Uterus (tissue), 3 donors: ENCODE measurements at regions not wholly inside any gene's neighbourhood (a gene's known extent, or its start where the extent isn't known, plus 50 kb on each side); places are given as distances from the start of the nearest gene placed in this dataset.

ENCODE experiments used
- DNase-seq, 2 donors: peaks; one replicate each; pipeline ENCODE4 v3.0.0-alpha.2; 2019 to 2020
- H3K27ac ChIP-seq, 2 donors: fragments of 200-600 bp; sonication (generic); 1 replicate in 1 of 2; 2 replicates in 1 of 2; pipeline ENCODE4 v1.5.1; 2016 to 2018
- H3K27me3 ChIP-seq, 2 donors: fragments of 200-600 bp; sonication (generic); one replicate each; pipeline ENCODE4 v1.5.1; 2018 to 2019; ENCODE audit warnings: control low read depth in 1 of 2
- H3K36me3 ChIP-seq, 2 donors: fragments of 200-600 bp; sonication (generic); one replicate each; pipeline ENCODE4 v1.5.1; 2019; ENCODE audit warnings: control low read depth in 1 of 2
- H3K4me1 ChIP-seq, 2 donors: fragments of 200-600 bp; sonication (generic); one replicate each; pipeline ENCODE4 v1.5.1; 2018 to 2019; ENCODE audit warnings: control low read depth in 1 of 2
- H3K4me3 ChIP-seq, 2 donors: fragments of 200-600 bp; sonication (generic); 1 replicate in 1 of 2; 2 replicates in 1 of 2; pipeline ENCODE4 v1.5.1; 2018 to 2019; ENCODE audit warnings: mild to moderate bottlenecking in 1 of 2
- H3K9me3 ChIP-seq, 2 donors: fragments of 200-600 bp; sonication (generic); one replicate each; pipeline ENCODE4 v1.5.1; 2019; ENCODE audit warnings: control low read depth in 1 of 2
- CTCF ChIP-seq, 4 experiments: fragments of 200-600 bp in 2 of 4; fragments of 450-650 bp in 2 of 4; sonication (generic) in 2 of 4; IDR thresholded peaks; one replicate each; pipeline ENCODE4 v1.5.1; 2016 to 2019; ENCODE audit warnings: antibody characterized with exemption in 4 of 4, mild to moderate bottlenecking in 2 of 4, moderate library complexity in 1 of 4
- POLR2A ChIP-seq, 2 donors: fragments of 450-650 bp; IDR thresholded peaks; one replicate each; pipeline ENCODE4 v1.6.1; 2016; ENCODE audit warnings: antibody characterized with exemption in 2 of 2, mild to moderate bottlenecking in 1 of 2, moderate library complexity in 1 of 2
- intact Hi-C: fragments of 100-400 bp; cut with DNase I; formaldehyde crosslinking; loops from one replicate; pipeline ENCODE4 v1.15.1; 2023; ENCODE audit warnings: low total_unique reads
- donor health status: DM: yes; HTN: yes; CAD: no.

- no peaks in the 10 kb centered on the region for H3K9me3 ChIP-seq
- DNase-seq: no peak
- no peaks in the 10 kb centered on the region for H3K4me1 ChIP-seq
- TF ChIP-seq CTCF (IDR thresholded peaks at IDR 0.05) (no peak), POLR2A (IDR thresholded peaks at IDR 0.05) (no peak)
- H3K36me3 ChIP-seq: no peaks in the 10 kb centered on the region
- H3K4me3 ChIP-seq: no peak overlapping the region
- intact Hi-C loops: no loop called here
- no peak overlapping the region for H3K27ac ChIP-seq
- H3K27me3 ChIP-seq: no peaks in the 10 kb centered on the region
Measured at GRCh38 chr2:83594241-83595120, 864.6 kb downstream of the SUCLG1 start.

GRCh38 chr2:83587309-83587708 lies 871.8 kb downstream of the SUCLG1 start:
- no peaks in the 10 kb centered on the region for H3K4me1 ChIP-seq
- H3K27me3 ChIP-seq: no peaks in the 10 kb centered on the region
- H3K4me3 ChIP-seq: no peak overlapping the region
- DNase-seq: no peak
- no peak overlapping the region for H3K27ac ChIP-seq
- H3K9me3 ChIP-seq: no peaks in the 10 kb centered on the region
- no peaks in the 10 kb centered on the region for H3K36me3 ChIP-seq
- intact Hi-C loops: no loop called here
- no peak for TF ChIP-seq POLR2A (IDR thresholded peaks at IDR 0.05)
- TF ChIP-seq CTCF (IDR thresholded peaks at IDR 0.05): no peak

- no peak for DNase-seq
- no peaks in the 10 kb centered on the region for H3K27me3 ChIP-seq
- no peak overlapping the region for H3K4me3 ChIP-seq
- intact Hi-C loops: no loop called here
- TF ChIP-seq POLR2A (IDR thresholded peaks at IDR 0.05) (no peak), CTCF (IDR thresholded peaks at IDR 0.05) (no peak)
- no peaks in the 10 kb centered on the region for H3K9me3 ChIP-seq
- no peak overlapping the region for H3K27ac ChIP-seq
- H3K4me1 ChIP-seq: no peaks in the 10 kb centered on the region
- no peaks in the 10 kb centered on the region for H3K36me3 ChIP-seq
Measured at GRCh38 chr2:83585250-83585649, 873.8 kb downstream of the SUCLG1 start.

GRCh38 chr2:83584672-83585071 lies 874.4 kb downstream of the SUCLG1 start:
- TF ChIP-seq CTCF (IDR thresholded peaks at IDR 0.05): no peak
- no peak for TF ChIP-seq POLR2A (IDR thresholded peaks at IDR 0.05)
- no peaks in the 10 kb centered on the region for H3K27me3 ChIP-seq
- H3K9me3 ChIP-seq: no peaks in the 10 kb centered on the region
- intact Hi-C loops: no loop called here
- no peak overlapping the region for H3K27ac ChIP-seq
- H3K4me3 ChIP-seq: no peak overlapping the region
- no peaks in the 10 kb centered on the region for H3K36me3 ChIP-seq
- no peak for DNase-seq
- no peaks in the 10 kb centered on the region for H3K4me1 ChIP-seq

- intact Hi-C loops: no loop called here
- H3K27ac ChIP-seq: no peak overlapping the region
- no peaks in the 10 kb centered on the region for H3K4me1 ChIP-seq
- H3K9me3 ChIP-seq: no peaks in the 10 kb centered on the region
- TF ChIP-seq CTCF (IDR thresholded peaks at IDR 0.05) (no peak), POLR2A (IDR thresholded peaks at IDR 0.05) (no peak)
- H3K4me3 ChIP-seq: no peak overlapping the region
- no peaks in the 10 kb centered on the region for H3K27me3 ChIP-seq
- DNase-seq: no peak
- no peaks in the 10 kb centered on the region for H3K36me3 ChIP-seq
Measured at GRCh38 chr2:83582589-83582988, 876.5 kb downstream of the SUCLG1 start.
